HCT116 (cell line): ENCODE measurements at regions not wholly inside any gene's neighbourhood (a gene's known extent, or its start where the extent isn't known, plus 50 kb on each side); places are given as distances from the start of the nearest gene placed in this dataset.

Experiments used
- CEBPB ChIP-seq: IDR thresholded peaks from 2 replicates; pipeline ENCODE4 v1.6.1; 2012; ENCODE audit warnings: low read depth
- CTCF ChIP-seq, 3 experiments: fragments of 200-600 bp in 1 of 3; sonication (generic) in 1 of 3; IDR thresholded peaks in 2 of 3; conservative IDR thresholded peaks in 1 of 3; 2 replicates each; pipeline ENCODE4 v1.5.1; 2012 to 2017; ENCODE audit warnings: low read depth in 2 of 3, low read length in 2 of 3, antibody characterized with exemption in 1 of 3, borderline replicate concordance in 1 of 3, control low read depth in 1 of 3, mild to moderate bottlenecking in 1 of 3, mixed read lengths in 1 of 3, mixed run types in 1 of 3, moderate library complexity in 1 of 3; ENCODE audit not compliant: insufficient read depth in 1 of 3
- EGR1 ChIP-seq: IDR thresholded peaks from 2 replicates; pipeline ENCODE4 v1.6.1; 2012; ENCODE audit warnings: low read depth
- EZH2 ChIP-seq: fragments of 200-600 bp; sonication (generic); IDR thresholded peaks from 2 replicates; pipeline ENCODE4 v1.6.1; 2017; ENCODE audit warnings: antibody characterized with exemption, mixed run types
- EZH2phosphoT487 ChIP-seq: fragments of 200-600 bp; IDR thresholded peaks from 2 replicates; pipeline ENCODE4 v1.6.1; 2018; ENCODE audit warnings: antibody characterized with exemption, borderline replicate concordance
- JUND ChIP-seq: IDR thresholded peaks from 2 replicates; pipeline ENCODE4 v1.6.1; 2012
- POLR2A ChIP-seq: IDR thresholded peaks from 2 replicates; pipeline ENCODE4 v1.7.0; 2011; ENCODE audit warnings: borderline replicate concordance; ENCODE audit not compliant: insufficient read depth, insufficient read length; ENCODE audit errors: extremely low read depth
- POLR2AphosphoS5 ChIP-seq: IDR thresholded peaks from 2 replicates; pipeline ENCODE4 v1.6.1; 2011; ENCODE audit warnings: mild to moderate bottlenecking, low read depth, low read length, moderate library complexity
- SIN3A ChIP-seq: IDR thresholded peaks from 2 replicates; pipeline ENCODE4 v1.6.1; 2012; ENCODE audit warnings: low read depth
- SP1 ChIP-seq: IDR thresholded peaks from 2 replicates; pipeline ENCODE4 v1.6.1; 2012; ENCODE audit warnings: low read depth
- YY1 ChIP-seq: IDR thresholded peaks from 2 replicates; pipeline ENCODE4 v1.6.1; 2011; ENCODE audit warnings: low read length, low read depth, moderate library complexity, mild to moderate bottlenecking; ENCODE audit not compliant: insufficient replicate concordance; ENCODE audit errors: extremely low read depth
- TF ChIP-seq, protein P1 (sequence below): IDR thresholded peaks from 2 replicates; pipeline ENCODE4 v1.6.1; 2011; ENCODE audit warnings: mild to moderate bottlenecking, low read length, moderate library complexity; ENCODE audit not compliant: insufficient replicate concordance; ENCODE audit errors: extremely low read depth

DNA sequence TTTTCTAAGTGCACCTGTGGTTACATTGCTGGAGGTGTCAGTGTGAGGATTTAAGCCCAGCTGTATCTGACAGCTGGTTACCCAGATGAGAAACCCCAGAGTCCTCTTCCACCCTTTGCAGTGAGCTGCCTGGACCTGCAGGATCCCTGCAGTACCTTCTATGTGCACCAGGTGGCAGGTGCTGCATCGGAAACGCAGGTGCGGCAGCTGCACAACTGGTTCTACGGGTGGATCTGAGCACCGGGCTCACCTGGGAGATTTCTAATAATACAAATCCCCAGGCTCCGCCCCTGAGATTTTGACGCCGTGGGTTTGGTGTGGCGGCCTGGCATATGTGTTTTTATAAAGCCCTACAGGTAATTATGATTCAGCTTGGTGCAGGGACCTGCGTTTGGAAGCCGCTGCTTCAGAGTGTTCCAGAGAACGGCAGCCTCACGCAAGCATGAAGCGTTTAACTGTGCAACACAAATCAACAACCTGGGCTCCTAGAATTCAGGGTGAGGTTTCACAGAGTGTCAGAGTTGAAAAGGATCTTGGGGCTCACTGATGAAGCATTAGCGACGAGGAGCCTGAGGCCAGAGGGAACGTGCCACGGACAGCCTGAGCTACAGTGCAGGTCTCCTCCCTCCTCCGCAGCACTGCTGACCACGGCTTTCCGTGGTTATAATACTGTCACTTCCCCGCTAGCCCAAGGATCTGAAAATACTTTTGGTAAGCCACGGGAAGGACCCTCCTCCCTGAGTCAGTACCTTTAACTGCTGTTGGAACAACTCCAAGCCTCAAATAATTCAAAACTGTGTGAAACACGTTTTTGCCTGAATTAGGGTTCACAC, 96.7 kb upstream of the TRABD2B start:
- TF ChIP-seq SP1, result no peak
- TF ChIP-seq CTCF (IDR thresholded peaks at IDR 0.05 in 2 of 3, conservative IDR thresholded peaks at IDR 0.05 in 1 of 3; ENCODE audit: borderline replicate concordance in 1 of 3, insufficient read depth in 1 of 3, low read depth in 2 of 3, low read length in 2 of 3), result peak; percentile 83 to 95 (median 88)
- TF ChIP-seq, protein P1, sequence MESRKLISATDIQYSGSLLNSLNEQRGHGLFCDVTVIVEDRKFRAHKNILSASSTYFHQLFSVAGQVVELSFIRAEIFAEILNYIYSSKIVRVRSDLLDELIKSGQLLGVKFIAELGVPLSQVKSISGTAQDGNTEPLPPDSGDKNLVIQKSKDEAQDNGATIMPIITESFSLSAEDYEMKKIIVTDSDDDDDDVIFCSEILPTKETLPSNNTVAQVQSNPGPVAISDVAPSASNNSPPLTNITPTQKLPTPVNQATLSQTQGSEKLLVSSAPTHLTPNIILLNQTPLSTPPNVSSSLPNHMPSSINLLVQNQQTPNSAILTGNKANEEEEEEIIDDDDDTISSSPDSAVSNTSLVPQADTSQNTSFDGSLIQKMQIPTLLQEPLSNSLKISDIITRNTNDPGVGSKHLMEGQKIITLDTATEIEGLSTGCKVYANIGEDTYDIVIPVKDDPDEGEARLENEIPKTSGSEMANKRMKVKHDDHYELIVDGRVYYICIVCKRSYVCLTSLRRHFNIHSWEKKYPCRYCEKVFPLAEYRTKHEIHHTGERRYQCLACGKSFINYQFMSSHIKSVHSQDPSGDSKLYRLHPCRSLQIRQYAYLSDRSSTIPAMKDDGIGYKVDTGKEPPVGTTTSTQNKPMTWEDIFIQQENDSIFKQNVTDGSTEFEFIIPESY, result no peak
- TF ChIP-seq CEBPB, result no peak
- TF ChIP-seq POLR2AphosphoS5, result no peak
- TF ChIP-seq EZH2phosphoT487, result no peak
- no peak for TF ChIP-seq SIN3A
- no peak for TF ChIP-seq POLR2A
- TF ChIP-seq JUND, result no peak
- TF ChIP-seq EGR1, result no peak
- TF ChIP-seq EZH2, result no peak
- no peak for TF ChIP-seq YY1
